Memory B cell (primary cell): ENCODE measurements at regions not wholly inside any gene's neighbourhood (a gene's known extent, or its start where the extent isn't known, plus 50 kb on each side); places are given as distances from the start of the nearest gene placed in this dataset.

ENCODE experiments used
- ATAC-seq: fragments of 150-1000 bp; cut with Tn5 transposase; 2 replicates; pipeline ENCODE4 v1.10.0; 2021; ENCODE audit warnings: low read depth, mild to moderate bottlenecking, moderate library complexity
- DNase-seq, 2 donors: peaks; one replicate each; pipeline ENCODE4 v3.0.0; 2022; ENCODE audit warnings: low spot score in 2 of 2
- H3K27ac Mint-ChIP-seq: one replicate; pipeline ENCODE4 v1.8.0; 2022; ENCODE audit warnings: mild to moderate bottlenecking, moderate library complexity, mixed read lengths
- H3K27me3 Mint-ChIP-seq: one replicate; pipeline ENCODE4 v1.8.0; 2022; ENCODE audit warnings: mixed read lengths
- H3K36me3 Mint-ChIP-seq: one replicate; pipeline ENCODE4 v1.8.0; 2022; ENCODE audit warnings: mild to moderate bottlenecking, mixed read lengths
- H3K4me1 Mint-ChIP-seq: one replicate; pipeline ENCODE4 v1.8.0; 2022; ENCODE audit warnings: mixed read lengths
- H3K4me3 Mint-ChIP-seq: one replicate; pipeline ENCODE4 v1.8.0; 2022; ENCODE audit warnings: mild to moderate bottlenecking, moderate library complexity, mixed read lengths
- H3K9me3 Mint-ChIP-seq: one replicate; pipeline ENCODE4 v1.8.0; 2022; ENCODE audit warnings: mixed read lengths

DNA sequence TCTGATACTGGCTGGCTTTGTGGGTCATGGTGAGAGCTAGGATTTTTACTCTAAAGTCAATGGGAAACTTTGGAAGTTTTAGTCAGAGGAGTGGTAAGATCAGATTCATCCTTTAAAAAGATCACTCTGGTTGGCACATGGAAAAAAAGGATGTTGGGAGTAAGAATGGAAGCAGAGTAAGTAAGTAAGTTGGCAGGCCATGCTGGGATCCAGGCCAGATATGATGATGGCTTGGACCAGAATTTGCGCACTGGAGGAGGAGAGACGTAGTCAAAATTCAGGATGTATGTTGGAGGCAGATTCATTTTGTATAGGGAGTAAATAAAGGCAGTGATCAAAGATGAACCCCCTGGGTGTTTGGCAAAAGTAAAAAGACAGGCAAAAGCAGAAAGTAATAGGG is 283.3 kb upstream of the THSD7B start:
- Mint-ChIP-seq H3K36me3 (no peaks in the 10 kb centered on the region), H3K27ac (no peak overlapping the region), H3K27me3 (peaks cover 7% of the 10 kb centered on the region), H3K4me3 (no peak overlapping the region), H3K4me1 (peaks cover 3% of the 10 kb centered on the region), H3K9me3 (peaks cover 12% of the 10 kb centered on the region)
- DNase-seq (no peak), ATAC-seq (no peak)

GRCh38 chr2:136479696-136480095 is 285.6 kb upstream of the THSD7B start:
- H3K36me3 Mint-ChIP-seq: no peaks in the 10 kb centered on the region

GRCh38 chr2:136468799-136469369 is 296.5 kb upstream of the THSD7B start:
- Mint-ChIP-seq H3K4me1 (no peaks in the 10 kb centered on the region), H3K36me3 (peaks cover 1% of the 10 kb centered on the region), H3K4me3 (no peak overlapping the region), H3K27me3 (peaks cover 18% of the 10 kb centered on the region), H3K9me3 (peaks cover 3% of the 10 kb centered on the region), H3K27ac (no peak overlapping the region)
- no peak for DNase-seq
- ATAC-seq: no peak

More at GRCh38 chr2:136479696-136480095, 285.6 kb upstream of the THSD7B start:
- Mint-ChIP-seq H3K9me3 (peaks cover 12% of the 10 kb centered on the region), H3K4me3 (no peak overlapping the region), H3K27me3 (no peaks in the 10 kb centered on the region), H3K4me1 (no peaks in the 10 kb centered on the region), H3K27ac (no peak overlapping the region)
- ATAC-seq (no peak), DNase-seq (no peak)

DNA sequence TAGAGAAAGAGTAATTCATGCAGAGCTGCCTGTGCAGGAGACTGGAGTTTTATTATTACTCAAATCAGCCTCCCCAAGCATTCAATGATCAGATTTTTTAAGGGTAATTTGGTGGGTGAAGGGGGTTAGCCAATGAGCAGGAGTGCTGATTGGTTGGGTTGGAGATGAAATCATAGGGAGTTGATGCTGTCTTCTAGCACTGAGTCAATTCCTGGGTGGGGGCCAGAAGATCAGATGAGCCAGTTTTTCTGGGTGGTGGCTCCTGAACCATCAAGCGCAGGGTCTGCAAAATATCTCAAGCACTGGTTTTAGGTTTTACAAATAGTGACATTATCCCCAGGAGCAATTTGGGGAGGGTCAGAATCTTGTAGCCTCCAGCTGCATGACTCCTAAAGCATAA is 312.8 kb upstream of the THSD7B start:
- no peaks in the 10 kb centered on the region for H3K9me3 Mint-ChIP-seq
- no peak for DNase-seq
- no peak overlapping the region for H3K27ac Mint-ChIP-seq
- no peaks in the 10 kb centered on the region for H3K36me3 Mint-ChIP-seq
- ATAC-seq: no peak
- no peak overlapping the region for H3K4me3 Mint-ChIP-seq
- no peaks in the 10 kb centered on the region for H3K4me1 Mint-ChIP-seq
- peaks cover 14% of the 10 kb centered on the region for H3K27me3 Mint-ChIP-seq

- Mint-ChIP-seq H3K36me3 (no peaks in the 10 kb centered on the region), H3K27me3 (peaks cover 10% of the 10 kb centered on the region), H3K9me3 (no peaks in the 10 kb centered on the region), H3K27ac (no peak overlapping the region), H3K4me1 (no peaks in the 10 kb centered on the region), H3K4me3 (no peak overlapping the region)
- DNase-seq: no peak
- no peak for ATAC-seq
Measured at GRCh38 chr2:136448986-136449780, 316.2 kb upstream of the THSD7B start.

GRCh38 chr2:136448432-136448831 is 316.9 kb upstream of the THSD7B start:
- H3K9me3 Mint-ChIP-seq: no peaks in the 10 kb centered on the region
- H3K4me3 Mint-ChIP-seq: no peak overlapping the region
- ATAC-seq (no peak), DNase-seq (no peak)
- H3K27ac Mint-ChIP-seq: no peak overlapping the region
- H3K36me3 Mint-ChIP-seq: no peaks in the 10 kb centered on the region
- H3K4me1 Mint-ChIP-seq: no peaks in the 10 kb centered on the region
- H3K27me3 Mint-ChIP-seq: peaks cover 7% of the 10 kb centered on the region

GRCh38 chr2:136444323-136444722 is 321.0 kb upstream of the THSD7B start:
- Mint-ChIP-seq H3K4me1 (no peaks in the 10 kb centered on the region), H3K4me3 (no peak overlapping the region), H3K36me3 (no peaks in the 10 kb centered on the region), H3K27ac (no peak overlapping the region), H3K27me3 (peaks cover 11% of the 10 kb centered on the region), H3K9me3 (no peaks in the 10 kb centered on the region)
- ATAC-seq (no peak), DNase-seq (no peak)

DNA sequence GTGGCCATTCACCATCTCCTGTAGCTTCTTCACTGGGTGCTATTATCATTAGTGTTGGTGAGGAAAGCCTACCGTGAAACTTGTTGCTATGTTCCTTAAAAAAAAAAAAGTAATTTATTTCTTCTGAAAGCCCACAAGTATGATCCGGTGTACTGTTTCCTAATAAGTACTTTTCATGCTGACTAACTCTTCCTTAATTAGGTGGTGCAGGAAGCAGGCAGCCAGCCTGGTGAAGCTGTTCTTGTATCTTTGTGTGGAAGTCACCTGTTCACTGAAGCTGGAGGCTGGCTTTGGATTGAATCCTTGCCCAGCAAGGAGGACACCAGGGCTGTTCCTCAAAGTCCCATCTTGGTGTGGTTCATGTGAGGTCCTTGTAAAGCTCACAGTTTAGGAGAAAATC is 321.7 kb upstream of the THSD7B start:
- DNase-seq: no peak
- Mint-ChIP-seq H3K9me3 (no peaks in the 10 kb centered on the region), H3K4me1 (no peaks in the 10 kb centered on the region), H3K4me3 (no peak overlapping the region), H3K27me3 (peaks cover 11% of the 10 kb centered on the region), H3K27ac (no peak overlapping the region), H3K36me3 (no peaks in the 10 kb centered on the region)
- no peak for ATAC-seq

DNA sequence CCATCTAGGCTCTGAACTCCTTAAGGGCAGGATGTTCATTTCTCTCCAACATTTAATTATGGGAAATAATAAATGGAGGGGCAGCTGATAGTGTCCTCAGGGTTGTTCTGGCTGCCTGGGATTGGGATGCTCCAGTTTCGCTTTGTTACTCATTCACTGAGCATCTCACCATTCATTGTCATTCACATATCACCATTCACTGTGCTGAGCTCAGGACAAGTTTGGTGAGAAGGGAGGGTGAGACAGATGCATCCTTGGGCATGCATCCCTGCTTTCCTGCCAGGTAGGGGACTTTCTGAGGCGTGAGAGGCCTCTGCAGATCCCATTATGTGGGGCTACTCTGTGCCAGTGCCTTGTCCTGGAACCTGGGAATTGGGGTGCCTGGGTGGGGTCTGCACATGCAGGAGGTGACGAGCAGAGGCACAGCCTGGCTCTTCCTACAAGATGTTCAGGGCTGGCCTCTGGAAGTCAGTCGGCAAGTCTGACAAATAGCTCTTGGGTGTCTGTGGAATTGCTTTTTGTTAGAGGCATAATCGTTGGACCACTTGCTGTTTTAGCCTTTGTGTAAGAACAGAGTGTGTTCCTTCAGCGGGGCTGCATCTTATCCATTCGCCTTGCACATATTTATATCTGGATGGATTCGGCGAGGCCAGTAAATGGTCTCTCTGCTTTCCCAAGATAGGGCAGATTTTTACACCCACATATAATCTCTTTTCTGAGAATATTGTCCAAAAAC is 323.2 kb upstream of the THSD7B start:
- Mint-ChIP-seq H3K36me3 (no peaks in the 10 kb centered on the region), H3K4me3 (no peak overlapping the region), H3K9me3 (no peaks in the 10 kb centered on the region), H3K4me1 (no peaks in the 10 kb centered on the region), H3K27me3 (peaks cover 15% of the 10 kb centered on the region), H3K27ac (no peak overlapping the region)
- ATAC-seq: no peak
- DNase-seq: no peak

DNA sequence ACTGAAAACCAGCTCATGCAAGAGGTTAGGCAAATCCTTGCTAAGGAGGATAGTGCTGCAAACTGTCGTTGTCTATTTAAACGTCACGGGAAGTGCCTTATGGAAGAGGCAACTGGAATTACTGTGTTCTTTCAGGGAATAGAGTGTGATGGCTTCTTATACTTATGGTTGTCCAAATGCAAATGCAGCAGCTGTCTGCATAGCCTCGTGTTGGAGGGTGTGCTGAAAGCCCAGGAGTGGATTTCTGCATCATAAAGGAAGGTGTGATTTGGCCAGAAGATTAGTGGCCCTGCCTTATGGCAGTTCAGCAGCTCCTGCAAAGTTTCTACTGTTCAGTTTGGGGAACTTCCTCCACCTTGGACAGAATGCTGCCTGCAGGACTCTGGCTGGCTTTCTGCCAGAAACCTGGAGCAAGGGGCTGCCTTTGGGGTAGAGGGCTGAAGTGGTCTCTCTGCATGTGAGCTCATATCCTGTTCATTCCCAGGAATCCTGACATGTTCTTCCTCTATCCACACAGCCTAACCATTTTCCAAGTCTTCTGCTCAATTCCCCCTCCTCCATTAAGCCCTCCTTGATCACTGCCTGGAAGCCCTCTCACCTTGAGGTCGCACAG is 321.2 kb upstream of the CXCR4 start:
- DNase-seq: no peak
- Mint-ChIP-seq H3K9me3 (no peaks in the 10 kb centered on the region), H3K27me3 (peaks cover 12% of the 10 kb centered on the region), H3K4me1 (no peaks in the 10 kb centered on the region), H3K4me3 (no peak overlapping the region), H3K36me3 (no peaks in the 10 kb centered on the region), H3K27ac (no peak overlapping the region)
- no peak for ATAC-seq

DNA sequence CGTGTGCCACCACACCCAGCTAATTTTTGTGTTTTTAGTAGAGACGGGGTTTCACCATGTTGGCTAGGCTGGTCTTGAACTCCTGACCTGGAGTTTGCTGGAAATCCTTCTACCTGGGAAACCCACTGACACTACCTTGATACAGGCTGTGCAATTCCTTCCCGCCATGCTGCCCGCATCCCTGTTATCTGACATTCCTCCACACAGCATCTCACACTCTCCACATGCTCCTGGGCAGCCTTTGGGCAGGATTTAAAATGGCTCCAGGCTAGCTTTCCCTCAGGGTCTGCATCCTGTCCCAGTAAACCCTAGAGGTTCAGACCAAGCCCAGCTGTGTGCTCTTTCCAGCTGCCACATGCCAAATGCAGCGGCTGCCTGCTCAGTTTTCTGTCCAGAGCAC is 319.5 kb upstream of the CXCR4 start:
- ATAC-seq: no peak
- H3K9me3 Mint-ChIP-seq: no peaks in the 10 kb centered on the region
- no peak overlapping the region for H3K4me3 Mint-ChIP-seq
- no peak for DNase-seq
- H3K36me3 Mint-ChIP-seq: no peaks in the 10 kb centered on the region
- no peak overlapping the region for H3K27ac Mint-ChIP-seq
- no peaks in the 10 kb centered on the region for H3K4me1 Mint-ChIP-seq
- H3K27me3 Mint-ChIP-seq: peaks cover 12% of the 10 kb centered on the region

GRCh38 chr2:136436936-136437335 is 319.0 kb upstream of the CXCR4 start:
- no peak for DNase-seq
- H3K9me3 Mint-ChIP-seq: no peaks in the 10 kb centered on the region
- H3K36me3 Mint-ChIP-seq: no peaks in the 10 kb centered on the region
- no peak overlapping the region for H3K4me3 Mint-ChIP-seq
- no peaks in the 10 kb centered on the region for H3K4me1 Mint-ChIP-seq
- no peak for ATAC-seq
- H3K27me3 Mint-ChIP-seq: peaks cover 10% of the 10 kb centered on the region
- no peak overlapping the region for H3K27ac Mint-ChIP-seq

- H3K4me1 Mint-ChIP-seq: no peaks in the 10 kb centered on the region
- no peaks in the 10 kb centered on the region for H3K36me3 Mint-ChIP-seq
- ATAC-seq (no peak), DNase-seq (no peak)
- no peaks in the 10 kb centered on the region for H3K9me3 Mint-ChIP-seq
- H3K27ac Mint-ChIP-seq: no peak overlapping the region
- H3K4me3 Mint-ChIP-seq: no peak overlapping the region
- H3K27me3 Mint-ChIP-seq: peaks cover 4% of the 10 kb centered on the region
Measured at GRCh38 chr2:136434251-136434715, 316.3 kb upstream of the CXCR4 start.

- no peaks in the 10 kb centered on the region for H3K4me1 Mint-ChIP-seq
- no peak overlapping the region for H3K4me3 Mint-ChIP-seq
- ATAC-seq (no peak), DNase-seq (no peak)
- H3K36me3 Mint-ChIP-seq: no peaks in the 10 kb centered on the region
- no peaks in the 10 kb centered on the region for H3K9me3 Mint-ChIP-seq
- peaks cover 4% of the 10 kb centered on the region for H3K27me3 Mint-ChIP-seq
- no peak overlapping the region for H3K27ac Mint-ChIP-seq
Measured at GRCh38 chr2:136433261-136433660, 315.3 kb upstream of the CXCR4 start.
